Natural killer cell (primary cell): ENCODE measurements at regions not wholly inside any gene's neighbourhood (a gene's known extent, or its start where the extent isn't known, plus 50 kb on each side); places are given as distances from the start of the nearest gene placed in this dataset.

Experiments used
- ATAC-seq, 3 donors: fragments of 150-1000 bp in 2 of 3; fragments of 200-7000 bp in 1 of 3; cut with Tn5 transposase; 1 replicate in 1 of 3; 2 replicates in 2 of 3; pipeline ENCODE4 v1.10.0; 2021; ENCODE audit warnings: mild to moderate bottlenecking in 2 of 3, moderate library complexity in 2 of 3
- DNase-seq, 2 donors: peaks; one replicate each; pipeline versions ENCODE4 v3.0.0 to v3.0.0-alpha.2; 2013 to 2021; ENCODE audit warnings: mixed read lengths in 1 of 2
- H3K27ac ChIP-seq: one replicate; pipeline ENCODE4 v1.5.1; 2013; ENCODE audit warnings: mild to moderate bottlenecking, low read length
- H3K27me3 ChIP-seq: one replicate; pipeline ENCODE4 v1.6.1; 2013; ENCODE audit warnings: low read length; ENCODE audit not compliant: control insufficient read depth, insufficient read depth
- H3K36me3 ChIP-seq: one replicate; pipeline ENCODE4 v1.6.1; 2013; ENCODE audit warnings: low read length; ENCODE audit not compliant: control insufficient read depth, insufficient read depth
- H3K4me1 ChIP-seq: one replicate; pipeline ENCODE4 v1.6.1; 2013; ENCODE audit warnings: low read length; ENCODE audit not compliant: control insufficient read depth, insufficient read depth
- H3K4me3 ChIP-seq: one replicate; pipeline ENCODE4 v1.5.1; 2013; ENCODE audit warnings: low read length
- H3K9me3 ChIP-seq: one replicate; pipeline ENCODE4 v1.6.1; 2013; ENCODE audit warnings: low read length; ENCODE audit not compliant: control insufficient read depth, insufficient read depth
- H3K27ac Mint-ChIP-seq, 2 donors: one replicate each; pipeline ENCODE4 v1.8.0; 2022; ENCODE audit warnings: mild to moderate bottlenecking in 2 of 2, mixed read lengths in 2 of 2, moderate library complexity in 1 of 2
- H3K27me3 Mint-ChIP-seq, 2 donors: one replicate each; pipeline ENCODE4 v1.8.0; 2022; ENCODE audit warnings: low read depth in 2 of 2, mixed read lengths in 2 of 2
- H3K36me3 Mint-ChIP-seq: one replicate; pipeline ENCODE4 v1.8.0; 2022; ENCODE audit warnings: mixed read lengths
- H3K4me1 Mint-ChIP-seq, 2 donors: one replicate each; pipeline ENCODE4 v1.8.0; 2022; ENCODE audit warnings: mixed read lengths in 2 of 2
- H3K4me3 Mint-ChIP-seq: one replicate; pipeline ENCODE4 v1.8.0; 2022; ENCODE audit warnings: mild to moderate bottlenecking, moderate library complexity, mixed read lengths
- H3K9me3 Mint-ChIP-seq, 2 donors: one replicate each; pipeline ENCODE4 v1.8.0; 2022; ENCODE audit warnings: mixed read lengths in 2 of 2
- CTCF ChIP-seq: fragments of 200-600 bp; IDR thresholded peaks from one replicate; pipeline ENCODE4 v1.8.0; 2022; ENCODE audit warnings: antibody characterized with exemption
- WGBS: methylation state at CpG from one replicate; pipeline ENCODE4 v1.1.7; 2013; ENCODE audit warnings: missing lambda C conversion rate; ENCODE audit not compliant: insufficient coverage; 5-methylcytosine and 5-hydroxymethylcytosine counted together
- intact Hi-C: fragments of 100-400 bp; cut with micrococcal nuclease; formaldehyde crosslinking; loops from one replicate; pipeline ENCODE4 v1.14.2; 2022

GRCh38 chr3:117987256-117987655, 1047.4 kb downstream of the IGSF11 start:
- Histone ChIP-seq H3K27me3 (no peaks in the 10 kb centered on the region), H3K36me3 (no peaks in the 10 kb centered on the region), H3K4me1 (no peaks in the 10 kb centered on the region), H3K27ac (no peak overlapping the region), H3K4me3 (no peak overlapping the region), H3K9me3 (no peaks in the 10 kb centered on the region)
- intact Hi-C loops, result no loop called here
- Mint-ChIP-seq H3K36me3 (no peaks in the 10 kb centered on the region), H3K4me3 (no peak overlapping the region), H3K9me3 (peaks cover 13 to 14% of the 10 kb centered on the region in 2 donors), H3K4me1 (no peaks in the 10 kb centered on the region), H3K27me3 (no peaks in the 10 kb centered on the region), H3K27ac (no peak overlapping the region)
- 84% methylated on average over 3 of the region's 4 CpGs for WGBS
- ATAC-seq (no peak), DNase-seq (no peak)
- no peak for TF ChIP-seq CTCF

GRCh38 chr3:117989982-117990381, 1044.7 kb downstream of the IGSF11 start:
- H3K27ac Mint-ChIP-seq, result no peak overlapping the region
- Histone ChIP-seq H3K36me3 (no peaks in the 10 kb centered on the region), H3K4me1 (no peaks in the 10 kb centered on the region), H3K27ac (no peak overlapping the region), H3K4me3 (no peak overlapping the region), H3K9me3 (no peaks in the 10 kb centered on the region), H3K27me3 (no peaks in the 10 kb centered on the region)
- no peak overlapping the region for H3K4me3 Mint-ChIP-seq
- WGBS, result 20% methylated on average over 1 of the region's 1 CpG
- DNase-seq (no peak), ATAC-seq (no peak)
- no peaks in the 10 kb centered on the region for H3K27me3 Mint-ChIP-seq
- intact Hi-C loops, result no loop called here
- H3K4me1 Mint-ChIP-seq, result no peaks in the 10 kb centered on the region
- no peaks in the 10 kb centered on the region for H3K36me3 Mint-ChIP-seq
- H3K9me3 Mint-ChIP-seq, result peaks cover 7% of the 10 kb centered on the region in 2 donors
- no peak for TF ChIP-seq CTCF

GRCh38 chr3:117990627-117991026, 1044.0 kb downstream of the IGSF11 start:
- Histone ChIP-seq H3K27ac (no peak overlapping the region), H3K27me3 (no peaks in the 10 kb centered on the region), H3K9me3 (no peaks in the 10 kb centered on the region), H3K36me3 (no peaks in the 10 kb centered on the region), H3K4me3 (no peak overlapping the region), H3K4me1 (no peaks in the 10 kb centered on the region)
- H3K36me3 Mint-ChIP-seq, result no peaks in the 10 kb centered on the region
- intact Hi-C loops, result no loop called here
- H3K9me3 Mint-ChIP-seq, result peaks cover 7% of the 10 kb centered on the region in 2 donors
- H3K27me3 Mint-ChIP-seq, result no peaks in the 10 kb centered on the region
- ATAC-seq (no peak), DNase-seq (no peak)
- no peak overlapping the region for H3K27ac Mint-ChIP-seq
- no peaks in the 10 kb centered on the region for H3K4me1 Mint-ChIP-seq
- no peak overlapping the region for H3K4me3 Mint-ChIP-seq
- TF ChIP-seq CTCF, result no peak
- WGBS, result 67% methylated on average over 1 of the region's 1 CpG

- intact Hi-C loops, result no loop called here
- H3K9me3 ChIP-seq, result no peaks in the 10 kb centered on the region
Observed at GRCh38 chr3:117995842-117996437, 1038.7 kb downstream of the IGSF11 start.

More at GRCh38 chr3:117995842-117996437, 1038.7 kb downstream of the IGSF11 start:
- Mint-ChIP-seq H3K27ac (no peak overlapping the region), H3K36me3 (no peaks in the 10 kb centered on the region), H3K9me3 (no peaks in the 10 kb centered on the region), H3K27me3 (no peaks in the 10 kb centered on the region), H3K4me3 (no peak overlapping the region), H3K4me1 (no peaks in the 10 kb centered on the region)
- no peaks in the 10 kb centered on the region for H3K36me3 ChIP-seq
- 28% methylated on average over 8 of the region's 9 CpGs for WGBS
- TF ChIP-seq CTCF, result no peak
- no peak overlapping the region for H3K4me3 ChIP-seq
- H3K27ac ChIP-seq, result no peak overlapping the region
- ATAC-seq (no peak), DNase-seq (no peak)
- H3K27me3 ChIP-seq, result no peaks in the 10 kb centered on the region
- H3K4me1 ChIP-seq, result peaks cover 7% of the 10 kb centered on the region
